ENCODE measurements at regions not wholly inside any gene's neighbourhood (a gene's known extent, or its start where the extent isn't known, plus 50 kb on each side); places are given as distances from the start of the nearest gene placed in this dataset.
"Not testable (repeated sequence)": the region's sequence is repeated elsewhere in the genome, so short reads cannot be mapped to it uniquely, and the experiment has no call there.

DNA sequence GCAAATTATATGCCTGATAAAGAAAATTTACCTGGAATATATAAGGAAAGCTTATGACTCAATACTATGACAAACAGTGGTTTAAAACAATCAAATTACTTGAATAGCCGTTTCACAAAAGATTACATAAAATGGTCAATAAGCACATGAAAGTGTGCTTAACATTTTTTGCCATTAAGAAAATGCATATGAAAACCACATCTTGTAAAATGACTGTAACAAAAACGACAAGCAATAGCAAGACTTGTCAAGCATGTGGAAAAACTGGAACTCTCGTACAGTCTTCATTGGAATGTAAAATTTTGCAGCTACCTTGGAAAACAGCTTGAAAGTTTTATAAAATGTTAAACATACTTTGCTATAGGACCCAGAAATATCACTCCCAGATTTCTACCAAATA, 1110.3 kb downstream of the NAALADL2 start:
- peaks cover 2% of the 10 kb centered on the region; the same call in 1 of the 2 replicates for H3K9me3 ChIP-seq (ENCODE audit: control insufficient read depth, insufficient read depth, low read length)
- no peak overlapping the region for H3K9ac ChIP-seq (ENCODE audit: low read depth, low read length)
- no peaks in the 10 kb centered on the region for H3K4me1 ChIP-seq (ENCODE audit: control insufficient read depth, insufficient read depth, low read length)
- H3K36me3 ChIP-seq (ENCODE audit: control insufficient read depth, insufficient read depth, low read length), result no peaks in the 10 kb centered on the region
- H3K27me3 ChIP-seq (ENCODE audit: control insufficient read depth, insufficient read depth, low read length), result no peaks in the 10 kb centered on the region
- no peak overlapping the region for H3K27ac ChIP-seq (ENCODE audit: low read depth, low read length)
- H3K4me3 ChIP-seq (ENCODE audit: low read depth, low read length), result no peak overlapping the region

GRCh38 chr3:175965036-175965435, 1105.9 kb downstream of the NAALADL2 start:
- H3K9ac ChIP-seq (ENCODE audit: low read depth, low read length), result no peak overlapping the region
- H3K27ac ChIP-seq (ENCODE audit: low read depth, low read length), result no peak overlapping the region
- no peaks in the 10 kb centered on the region for H3K27me3 ChIP-seq (ENCODE audit: control insufficient read depth, insufficient read depth, low read length)
- no peak overlapping the region for H3K4me3 ChIP-seq (ENCODE audit: low read depth, low read length)
- no peaks in the 10 kb centered on the region for H3K9me3 ChIP-seq (ENCODE audit: control insufficient read depth, insufficient read depth, low read length)
- H3K4me1 ChIP-seq (ENCODE audit: control insufficient read depth, insufficient read depth, low read length), result no peaks in the 10 kb centered on the region
- no peaks in the 10 kb centered on the region for H3K36me3 ChIP-seq (ENCODE audit: control insufficient read depth, insufficient read depth, low read length)

DNA sequence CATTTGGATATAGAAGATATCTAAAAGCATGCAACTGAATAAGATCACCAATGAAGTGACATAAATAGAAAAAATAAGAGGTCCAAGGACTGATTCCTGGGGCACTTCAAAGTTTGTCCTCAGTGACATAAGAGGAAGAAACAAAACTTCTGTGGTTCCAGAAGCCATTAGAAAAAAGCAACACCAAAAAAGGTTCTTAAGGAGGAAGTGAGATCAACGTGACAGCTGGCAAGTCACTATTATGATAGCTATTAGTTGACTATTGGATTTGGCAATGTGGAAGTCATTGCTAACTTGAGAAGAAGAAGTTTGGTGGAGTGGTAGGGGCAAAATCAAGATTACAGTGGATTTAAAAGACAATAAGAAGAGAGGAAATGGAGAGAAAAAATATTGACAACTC, 1098.3 kb downstream of the NAALADL2 start:
- no peaks in the 10 kb centered on the region for H3K27me3 ChIP-seq (ENCODE audit: control insufficient read depth, insufficient read depth, low read length)
- H3K9me3 ChIP-seq (ENCODE audit: control insufficient read depth, insufficient read depth, low read length), result no peaks in the 10 kb centered on the region
- H3K9ac ChIP-seq (ENCODE audit: low read depth, low read length), result no peak overlapping the region
- H3K27ac ChIP-seq (ENCODE audit: low read depth, low read length), result no peak overlapping the region
- H3K36me3 ChIP-seq (ENCODE audit: control insufficient read depth, insufficient read depth, low read length), result no peaks in the 10 kb centered on the region
- H3K4me1 ChIP-seq (ENCODE audit: control insufficient read depth, insufficient read depth, low read length), result no peaks in the 10 kb centered on the region
- no peak overlapping the region for H3K4me3 ChIP-seq (ENCODE audit: low read depth, low read length)

GRCh38 chr3:175956964-175957363, 1097.8 kb downstream of the NAALADL2 start:
- Histone ChIP-seq H3K4me1 (ENCODE audit: control insufficient read depth, insufficient read depth, low read length) (no peaks in the 10 kb centered on the region), H3K9ac (ENCODE audit: low read depth, low read length) (no peak overlapping the region), H3K4me3 (ENCODE audit: low read depth, low read length) (no peak overlapping the region), H3K9me3 (ENCODE audit: control insufficient read depth, insufficient read depth, low read length) (no peaks in the 10 kb centered on the region), H3K27ac (ENCODE audit: low read depth, low read length) (no peak overlapping the region), H3K27me3 (ENCODE audit: control insufficient read depth, insufficient read depth, low read length) (no peaks in the 10 kb centered on the region), H3K36me3 (ENCODE audit: control insufficient read depth, insufficient read depth, low read length) (no peaks in the 10 kb centered on the region)

DNA sequence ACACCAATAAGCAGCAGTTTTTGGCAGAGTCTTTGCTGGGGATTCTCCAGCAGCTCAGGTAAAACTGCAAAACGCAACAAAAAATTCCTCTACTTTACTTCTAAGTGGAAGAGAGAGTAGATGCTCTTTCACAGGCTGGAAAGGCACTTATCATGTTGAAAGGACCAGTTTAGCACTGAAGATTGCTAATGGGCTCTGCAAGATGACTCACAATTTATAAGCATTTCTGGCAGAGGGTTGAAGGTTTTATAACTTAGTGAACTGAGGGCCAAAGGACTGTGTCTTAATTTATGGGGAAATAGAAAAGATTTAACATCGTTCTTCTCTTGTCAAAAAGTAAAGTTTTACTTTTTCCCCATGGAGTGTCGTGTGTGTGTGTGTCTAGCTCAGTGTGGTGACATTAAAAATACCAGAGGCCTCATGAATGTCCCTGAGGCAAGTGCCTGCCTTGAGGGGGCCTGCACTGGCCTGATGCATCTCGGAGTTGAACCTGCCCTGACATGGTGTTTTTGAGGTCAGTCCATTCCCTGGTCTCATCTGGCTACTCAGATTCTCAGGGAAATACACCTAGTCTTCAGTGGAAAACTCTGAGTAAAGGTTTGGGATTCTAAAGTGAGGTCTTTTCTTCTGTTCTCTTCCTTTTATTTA, 1092.0 kb downstream of the NAALADL2 start:
- no peaks in the 10 kb centered on the region for H3K27me3 ChIP-seq (ENCODE audit: control insufficient read depth, insufficient read depth, low read length)
- H3K27ac ChIP-seq (ENCODE audit: low read depth, low read length), result no peak overlapping the region
- peaks cover 2% of the 10 kb centered on the region; the same call in 1 of the 2 replicates for H3K9me3 ChIP-seq (ENCODE audit: control insufficient read depth, insufficient read depth, low read length)
- H3K36me3 ChIP-seq (ENCODE audit: control insufficient read depth, insufficient read depth, low read length), result no peaks in the 10 kb centered on the region
- H3K4me3 ChIP-seq (ENCODE audit: low read depth, low read length), result no peak overlapping the region
- H3K4me1 ChIP-seq (ENCODE audit: control insufficient read depth, insufficient read depth, low read length), result peaks cover 4% of the 10 kb centered on the region; the same call in 1 of the 2 replicates
- H3K9ac ChIP-seq (ENCODE audit: low read depth, low read length), result no peak overlapping the region

- Histone ChIP-seq H3K27ac (ENCODE audit: low read depth, low read length) (no peak overlapping the region), H3K36me3 (ENCODE audit: control insufficient read depth, insufficient read depth, low read length) (no peaks in the 10 kb centered on the region), H3K4me1 (ENCODE audit: control insufficient read depth, insufficient read depth, low read length) (peaks cover 4% of the 10 kb centered on the region; the same call in 1 of the 2 replicates), H3K4me3 (ENCODE audit: low read depth, low read length) (no peak overlapping the region), H3K9ac (ENCODE audit: low read depth, low read length) (no peak overlapping the region), H3K27me3 (ENCODE audit: control insufficient read depth, insufficient read depth, low read length) (no peaks in the 10 kb centered on the region), H3K9me3 (ENCODE audit: control insufficient read depth, insufficient read depth, low read length) (peaks cover 2% of the 10 kb centered on the region; the same call in 1 of the 2 replicates)
These were observed 1088.9 kb downstream of the NAALADL2 start for GRCh38 chr3:175948041-175948440.

- Histone ChIP-seq H3K27me3 (ENCODE audit: control insufficient read depth, insufficient read depth, low read length) (no peaks in the 10 kb centered on the region), H3K4me1 (ENCODE audit: control insufficient read depth, insufficient read depth, low read length) (0 out of 2 replicates have a peak, but pooled peaks cover 3% of the 10 kb centered on the region), H3K9me3 (ENCODE audit: control insufficient read depth, insufficient read depth, low read length) (peaks cover 7% of the 10 kb centered on the region), H3K27ac (ENCODE audit: low read depth, low read length) (no peak overlapping the region), H3K36me3 (ENCODE audit: control insufficient read depth, insufficient read depth, low read length) (no peaks in the 10 kb centered on the region), H3K9ac (ENCODE audit: low read depth, low read length) (no peak overlapping the region), H3K4me3 (ENCODE audit: low read depth, low read length) (no peak overlapping the region)
These were observed 1082.2 kb downstream of the NAALADL2 start for GRCh38 chr3:175941352-175941751.

GRCh38 chr3:175940881-175941280, 1081.7 kb downstream of the NAALADL2 start:
- Histone ChIP-seq H3K9ac (ENCODE audit: low read depth, low read length) (no peak overlapping the region), H3K9me3 (ENCODE audit: control insufficient read depth, insufficient read depth, low read length) (peaks cover 10% of the 10 kb centered on the region), H3K4me3 (ENCODE audit: low read depth, low read length) (no peak overlapping the region), H3K36me3 (ENCODE audit: control insufficient read depth, insufficient read depth, low read length) (no peaks in the 10 kb centered on the region), H3K4me1 (ENCODE audit: control insufficient read depth, insufficient read depth, low read length) (0 out of 2 replicates have a peak, but pooled peaks cover 3% of the 10 kb centered on the region), H3K27me3 (ENCODE audit: control insufficient read depth, insufficient read depth, low read length) (no peaks in the 10 kb centered on the region), H3K27ac (ENCODE audit: low read depth, low read length) (no peak overlapping the region)

DNA sequence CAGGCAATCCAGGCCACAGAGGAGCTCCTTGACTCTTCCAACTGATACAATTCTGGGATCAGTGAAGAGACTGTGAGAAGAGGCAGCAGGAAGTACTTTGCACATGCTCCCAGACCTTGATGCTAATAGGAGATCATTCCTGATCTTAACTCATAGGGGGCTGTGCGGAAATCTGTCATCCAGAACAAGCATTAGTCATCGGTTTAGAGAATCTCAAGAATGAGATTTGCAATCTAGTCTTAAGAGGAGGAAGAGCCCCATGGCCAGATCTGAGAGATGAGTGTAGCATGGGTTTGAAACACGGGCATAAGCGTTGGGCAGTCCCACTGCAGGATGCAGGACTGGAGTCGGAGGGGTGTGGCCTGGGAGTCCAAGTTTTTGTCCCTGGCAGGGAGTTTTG, 1081.1 kb downstream of the NAALADL2 start:
- H3K4me1 ChIP-seq (ENCODE audit: control insufficient read depth, insufficient read depth, low read length), result 0 out of 2 replicates have a peak, but pooled peaks cover 3% of the 10 kb centered on the region
- no peak overlapping the region for H3K4me3 ChIP-seq (ENCODE audit: low read depth, low read length)
- no peak overlapping the region for H3K27ac ChIP-seq (ENCODE audit: low read depth, low read length)
- no peaks in the 10 kb centered on the region for H3K36me3 ChIP-seq (ENCODE audit: control insufficient read depth, insufficient read depth, low read length)
- H3K27me3 ChIP-seq (ENCODE audit: control insufficient read depth, insufficient read depth, low read length), result no peaks in the 10 kb centered on the region
- no peak overlapping the region for H3K9ac ChIP-seq (ENCODE audit: low read depth, low read length)
- H3K9me3 ChIP-seq (ENCODE audit: control insufficient read depth, insufficient read depth, low read length), result peaks cover 15% of the 10 kb centered on the region

GRCh38 chr3:175937367-175937766, 1078.2 kb downstream of the NAALADL2 start:
- H3K9me3 ChIP-seq (ENCODE audit: control insufficient read depth, insufficient read depth, low read length), result peaks cover 22% of the 10 kb centered on the region
- H3K27me3 ChIP-seq (ENCODE audit: control insufficient read depth, insufficient read depth, low read length); H3K27ac ChIP-seq (ENCODE audit: low read depth, low read length); H3K4me3 ChIP-seq (ENCODE audit: low read depth, low read length); H3K36me3 ChIP-seq (ENCODE audit: control insufficient read depth, insufficient read depth, low read length); H3K4me1 ChIP-seq (ENCODE audit: control insufficient read depth, insufficient read depth, low read length); H3K9ac ChIP-seq (ENCODE audit: low read depth, low read length): not testable (repeated sequence)

- H3K4me1 ChIP-seq (ENCODE audit: control insufficient read depth, insufficient read depth, low read length), result no peaks in the 10 kb centered on the region
- no peaks in the 10 kb centered on the region for H3K27me3 ChIP-seq (ENCODE audit: control insufficient read depth, insufficient read depth, low read length)
- peaks cover 22% of the 10 kb centered on the region for H3K9me3 ChIP-seq (ENCODE audit: control insufficient read depth, insufficient read depth, low read length)
- no peak overlapping the region for H3K4me3 ChIP-seq (ENCODE audit: low read depth, low read length)
- H3K36me3 ChIP-seq (ENCODE audit: control insufficient read depth, insufficient read depth, low read length), result no peaks in the 10 kb centered on the region
- no peak overlapping the region for H3K9ac ChIP-seq (ENCODE audit: low read depth, low read length)
- H3K27ac ChIP-seq (ENCODE audit: low read depth, low read length), result no peak overlapping the region
These were observed 1073.5 kb downstream of the NAALADL2 start for GRCh38 chr3:175932586-175932985.

All from HUES48 (cell line).